ENCODE measurements at regions not wholly inside any gene's neighbourhood (a gene's known extent, or its start where the extent isn't known, plus 50 kb on each side); places are given as distances from the start of the nearest gene placed in this dataset.

GRCh38 chr3:78022232-78022631 lies 982.3 kb downstream of the ROBO2 start:
- TF ChIP-seq, protein P1, sequence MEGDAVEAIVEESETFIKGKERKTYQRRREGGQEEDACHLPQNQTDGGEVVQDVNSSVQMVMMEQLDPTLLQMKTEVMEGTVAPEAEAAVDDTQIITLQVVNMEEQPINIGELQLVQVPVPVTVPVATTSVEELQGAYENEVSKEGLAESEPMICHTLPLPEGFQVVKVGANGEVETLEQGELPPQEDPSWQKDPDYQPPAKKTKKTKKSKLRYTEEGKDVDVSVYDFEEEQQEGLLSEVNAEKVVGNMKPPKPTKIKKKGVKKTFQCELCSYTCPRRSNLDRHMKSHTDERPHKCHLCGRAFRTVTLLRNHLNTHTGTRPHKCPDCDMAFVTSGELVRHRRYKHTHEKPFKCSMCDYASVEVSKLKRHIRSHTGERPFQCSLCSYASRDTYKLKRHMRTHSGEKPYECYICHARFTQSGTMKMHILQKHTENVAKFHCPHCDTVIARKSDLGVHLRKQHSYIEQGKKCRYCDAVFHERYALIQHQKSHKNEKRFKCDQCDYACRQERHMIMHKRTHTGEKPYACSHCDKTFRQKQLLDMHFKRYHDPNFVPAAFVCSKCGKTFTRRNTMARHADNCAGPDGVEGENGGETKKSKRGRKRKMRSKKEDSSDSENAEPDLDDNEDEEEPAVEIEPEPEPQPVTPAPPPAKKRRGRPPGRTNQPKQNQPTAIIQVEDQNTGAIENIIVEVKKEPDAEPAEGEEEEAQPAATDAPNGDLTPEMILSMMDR (conservative IDR thresholded peaks at IDR 0.05; ENCODE audit: low read length), result no peak
- no peak for TF ChIP-seq EZH2phosphoT487 (IDR thresholded peaks at IDR 0.05; ENCODE audit: borderline replicate concordance)
